Testis (tissue), 2 donors: ENCODE measurements at regions not wholly inside any gene's neighbourhood (a gene's known extent, or its start where the extent isn't known, plus 50 kb on each side); places are given as distances from the start of the nearest gene placed in this dataset.

Source experiments
- DNase-seq: peaks from one replicate; pipeline ENCODE4 v3.0.0-alpha.2; 2019
- H3K27ac ChIP-seq, 2 donors: fragments of 200-600 bp; sonication (generic); one replicate each; pipeline ENCODE4 v1.5.1; 2019
- H3K27me3 ChIP-seq: fragments of 200-600 bp; sonication (generic); one replicate; pipeline ENCODE4 v1.5.1; 2019
- H3K36me3 ChIP-seq: fragments of 200-600 bp; sonication (generic); one replicate; pipeline ENCODE4 v1.5.1; 2017; ENCODE audit warnings: low read depth; ENCODE audit errors: missing control alignments
- H3K4me1 ChIP-seq: fragments of 200-600 bp; sonication (generic); one replicate; pipeline ENCODE4 v1.5.1; 2019
- H3K4me3 ChIP-seq, 2 donors: fragments of 200-600 bp; sonication (generic); one replicate each; pipeline ENCODE4 v1.5.1; 2017 to 2019
- H3K9me3 ChIP-seq: fragments of 200-600 bp; sonication (generic); one replicate; pipeline ENCODE4 v1.5.1; 2017
- CTCF ChIP-seq, 3 experiments: fragments of 450-650 bp in 2 of 3; fragments of 200-600 bp in 1 of 3; sonication (generic) in 1 of 3; IDR thresholded peaks; one replicate each; pipeline ENCODE4 v1.5.1; 2016 to 2019; ENCODE audit warnings: antibody characterized with exemption in 3 of 3, mild to moderate bottlenecking in 2 of 3, moderate library complexity in 1 of 3
- POLR2A ChIP-seq: fragments of 450-650 bp; IDR thresholded peaks from one replicate; pipeline ENCODE4 v1.6.1; 2017; ENCODE audit warnings: antibody characterized with exemption, mild to moderate bottlenecking, moderate library complexity
- WGBS, 2 donors: methylation state at CpG; one replicate each; pipeline ENCODE4 v1.1.5; 2018; 5-methylcytosine and 5-hydroxymethylcytosine counted together
- intact Hi-C: fragments of 100-400 bp; cut with DNase I; formaldehyde crosslinking; loops from one replicate; pipeline ENCODE4 v1.15.1; 2023; ENCODE audit warnings: low total_unique reads

GRCh38 chr4:42205541-42205940 lies 53.1 kb upstream of the BEND4 start:
- no peak for DNase-seq
- no peaks in the 10 kb centered on the region for H3K27me3 ChIP-seq
- H3K9me3 ChIP-seq, result no peaks in the 10 kb centered on the region
- H3K36me3 ChIP-seq, result no peaks in the 10 kb centered on the region
- no peaks in the 10 kb centered on the region for H3K4me1 ChIP-seq
- intact Hi-C loops, result no loop called here
- no peak overlapping the region for H3K27ac ChIP-seq
- TF ChIP-seq POLR2A (no peak), CTCF (IDR thresholded peaks at IDR 0.05) (no peak)
- H3K4me3 ChIP-seq, result no peak overlapping the region

GRCh38 chr4:42216664-42217063 lies 64.2 kb upstream of the BEND4 start:
- Histone ChIP-seq H3K27ac (no peak overlapping the region), H3K4me1 (no peaks in the 10 kb centered on the region), H3K9me3 (no peaks in the 10 kb centered on the region), H3K27me3 (no peaks in the 10 kb centered on the region), H3K36me3 (no peaks in the 10 kb centered on the region), H3K4me3 (no peak overlapping the region)
- DNase-seq, result no peak
- 58 to 75% methylated on average over 2 of the region's 2 CpGs for WGBS, 2 donors
- TF ChIP-seq POLR2A, result no peak
- no peak for TF ChIP-seq CTCF (IDR thresholded peaks at IDR 0.05)
- intact Hi-C loops, result no loop called here

- no peak for DNase-seq
- Histone ChIP-seq H3K36me3 (no peaks in the 10 kb centered on the region), H3K9me3 (no peaks in the 10 kb centered on the region), H3K4me1 (no peaks in the 10 kb centered on the region), H3K27me3 (no peaks in the 10 kb centered on the region), H3K4me3 (no peak overlapping the region), H3K27ac (no peak overlapping the region)
- intact Hi-C loops, result no loop called here
- WGBS, 2 donors, result 64% methylated on average over 1 of the region's 1 CpG
- no peak for TF ChIP-seq CTCF (IDR thresholded peaks at IDR 0.05)
- TF ChIP-seq POLR2A, result no peak
Observed at GRCh38 chr4:42225286-42225685, 72.8 kb upstream of the BEND4 start.

GRCh38 chr4:42234817-42235216 lies 82.4 kb upstream of the BEND4 start:
- Histone ChIP-seq H3K36me3 (no peaks in the 10 kb centered on the region), H3K4me1 (no peaks in the 10 kb centered on the region), H3K27me3 (no peaks in the 10 kb centered on the region), H3K4me3 (no peak overlapping the region), H3K9me3 (no peaks in the 10 kb centered on the region), H3K27ac (no peak overlapping the region)
- DNase-seq, result no peak
- TF ChIP-seq POLR2A (no peak), CTCF (IDR thresholded peaks at IDR 0.05) (no peak)
- intact Hi-C loops, result no loop called here
- WGBS, 2 donors, result 93 to 95% methylated on average over 3 to 4 of the region's 4 CpGs

- Histone ChIP-seq H3K27me3 (no peaks in the 10 kb centered on the region), H3K36me3 (no peaks in the 10 kb centered on the region), H3K4me3 (no peak overlapping the region), H3K4me1 (no peaks in the 10 kb centered on the region), H3K27ac (no peak overlapping the region), H3K9me3 (no peaks in the 10 kb centered on the region)
- TF ChIP-seq CTCF (IDR thresholded peaks at IDR 0.05) (no peak), POLR2A (no peak)
- WGBS, 2 donors, result 95 to 96% methylated on average over 7 of the region's 7 CpGs
- DNase-seq, result no peak
- intact Hi-C loops, result no loop called here
Observed at GRCh38 chr4:42235304-42236021, 83.0 kb upstream of the BEND4 start.
